ENCODE measurements at regions not wholly inside any gene's neighbourhood (a gene's known extent, or its start where the extent isn't known, plus 50 kb on each side); places are given as distances from the start of the nearest gene placed in this dataset.
"Not testable (repeated sequence)": the region's sequence is repeated elsewhere in the genome, so short reads cannot be mapped to it uniquely, and the experiment has no call there.

DNA sequence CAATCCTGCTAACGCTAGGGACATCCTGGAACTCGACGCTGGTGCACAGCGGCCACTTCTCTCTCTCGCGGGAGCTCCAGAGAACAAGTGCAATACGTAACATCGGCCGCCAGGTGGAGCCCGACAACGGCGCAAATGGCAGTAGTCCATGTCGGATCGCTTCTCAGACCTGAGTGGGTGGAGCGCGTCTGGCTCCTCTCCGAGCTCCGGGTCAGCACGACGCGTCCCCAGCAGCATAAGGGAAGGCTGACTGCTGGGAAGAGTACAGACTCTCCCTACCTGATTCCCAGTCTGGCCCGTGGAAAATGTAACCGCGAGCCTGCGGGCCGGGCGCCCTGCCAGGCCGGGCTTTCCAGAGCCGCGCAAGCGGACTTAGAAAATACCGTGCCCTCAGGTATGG is 1725.8 kb downstream of the SPATA31A7 start:
- H3K4me3 ChIP-seq; H3K27ac ChIP-seq; H3K36me3 ChIP-seq (replicated peaks in 1 of 2; ENCODE audit: insufficient read depth in 1 of 2, low read depth in 2 of 2); intact Hi-C loops (cut with DNase I); H3K4me1 ChIP-seq; H3K27me3 ChIP-seq; H3K9me3 ChIP-seq: not testable (repeated sequence)
- no CpG with 5 or more reads among the region's 32 CpGs for WGBS, 2 donors
- DNase-seq (peak in 2 of 4 donors; percentile 7 to 14), ATAC-seq (peak; percentile 100)

DNA sequence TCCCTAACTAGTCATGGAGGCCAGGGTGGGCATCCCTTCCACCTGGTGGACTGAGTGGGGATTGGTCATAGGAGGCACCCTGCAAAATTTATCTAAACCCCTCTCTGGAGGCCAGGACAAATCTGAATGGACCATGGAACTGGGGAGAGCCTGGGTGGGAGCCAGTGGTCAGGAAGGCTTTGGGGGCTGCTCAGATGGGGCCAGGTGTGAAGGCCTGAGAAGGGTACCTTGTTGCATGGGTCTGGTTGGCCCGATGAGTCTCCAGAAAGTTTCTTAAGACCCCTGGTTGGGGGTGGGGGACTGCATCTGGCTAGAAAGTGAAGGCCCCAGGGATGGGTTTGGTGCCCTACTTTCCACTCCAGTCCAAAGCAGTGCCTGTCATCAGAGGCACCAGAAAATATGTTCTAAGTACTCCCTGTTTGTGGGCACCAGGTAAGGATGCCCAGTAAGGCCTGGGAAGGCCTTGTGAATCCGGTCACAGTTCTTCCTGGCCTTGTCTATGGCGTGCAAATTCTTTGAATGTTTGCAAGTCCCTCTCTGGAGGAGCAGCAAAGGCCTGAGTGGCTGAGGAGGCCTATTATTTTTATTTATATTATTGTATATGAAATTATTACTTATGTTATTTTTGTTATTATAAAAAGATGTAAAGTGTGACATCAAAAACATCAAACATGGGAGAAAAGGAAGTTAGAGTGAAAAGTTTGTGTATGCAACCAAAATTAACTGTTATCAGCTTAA is 1729.0 kb downstream of the SPATA31A7 start:
- H3K27me3 ChIP-seq; intact Hi-C loops (cut with DNase I); ATAC-seq; H3K4me3 ChIP-seq; H3K4me1 ChIP-seq; H3K27ac ChIP-seq; H3K9me3 ChIP-seq; H3K36me3 ChIP-seq (replicated peaks in 1 of 2; ENCODE audit: insufficient read depth in 1 of 2, low read depth in 2 of 2): not testable (repeated sequence)
- DNase-seq = peak in 1 of 4 donors; percentile 2
- WGBS, 2 donors = 84 to 89% methylated on average over 3 of the region's 3 CpGs

DNA sequence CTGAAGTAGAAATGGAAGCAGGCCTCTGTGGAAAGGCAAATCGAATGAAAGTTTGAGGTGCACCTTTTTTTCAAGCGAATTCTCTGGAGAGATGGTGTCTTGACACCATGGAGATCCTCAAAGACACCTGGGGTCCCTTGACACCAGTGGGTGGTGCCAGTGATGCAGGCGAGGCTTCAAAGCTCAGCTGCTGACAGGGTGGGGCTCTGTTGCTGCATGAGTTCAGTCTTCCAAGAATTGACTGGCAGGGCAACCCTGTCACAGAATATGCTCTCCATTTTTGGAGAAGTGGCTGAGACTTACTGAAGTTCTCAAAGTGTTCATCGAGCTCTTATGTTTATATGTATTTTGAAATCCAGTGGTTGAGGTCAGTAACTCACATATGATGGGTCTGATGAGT is 1741.6 kb downstream of the SPATA31A7 start:
- H3K4me3 ChIP-seq; H3K27ac ChIP-seq; H3K4me1 ChIP-seq; ATAC-seq; H3K27me3 ChIP-seq; DNase-seq; intact Hi-C loops (cut with DNase I); H3K9me3 ChIP-seq; H3K36me3 ChIP-seq (replicated peaks in 1 of 2; ENCODE audit: insufficient read depth in 1 of 2, low read depth in 2 of 2): not testable (repeated sequence)
- WGBS, 2 donors = no CpG with 5 or more reads among the region's 4 CpGs

- H3K4me1 ChIP-seq; H3K9me3 ChIP-seq; H3K27me3 ChIP-seq; ATAC-seq; DNase-seq; H3K36me3 ChIP-seq (replicated peaks in 1 of 2; ENCODE audit: insufficient read depth in 1 of 2, low read depth in 2 of 2); intact Hi-C loops (cut with DNase I); H3K4me3 ChIP-seq; H3K27ac ChIP-seq: not testable (repeated sequence)
- no CpG with 5 or more reads among the region's 2 CpGs for WGBS, 2 donors
These were observed 1763.0 kb downstream of the SPATA31A7 start for GRCh38 chr9:62952840-62953239.

Small RNAs in the stretch of these regions (small RNA-seq; reads per million reads assigned to genes)
- gene RNA5SP283 = 0.75 reads per million, percentile 19 among the genes with 10 or more reads in this experiment

Measured in body of pancreas (tissue), 4 donors.